Aorta (tissue), 5 donors: ENCODE measurements at regions not wholly inside any gene's neighbourhood (a gene's known extent, or its start where the extent isn't known, plus 50 kb on each side); places are given as distances from the start of the nearest gene placed in this dataset.
"Not testable (repeated sequence)": the region's sequence is repeated elsewhere in the genome, so short reads cannot be mapped to it uniquely, and the experiment has no call there.

Source experiments
- ATAC-seq: fragments of 200-7000 bp; cut with Tn5 transposase; one replicate; pipeline ENCODE4 v1.9.1; 2022; ENCODE audit warnings: moderate library complexity; ENCODE audit not compliant: low FRiP score
- DNase-seq, 2 donors: peaks; one replicate each; pipeline ENCODE4 v3.0.0-alpha.2; 2020
- H3K27ac ChIP-seq, 2 donors: one replicate each; pipeline ENCODE4 v1.5.1; 2013; ENCODE audit warnings: low read length in 2 of 2, mild to moderate bottlenecking in 2 of 2, moderate library complexity in 2 of 2, control low read depth in 1 of 2, inconsistent platforms in 1 of 2, low read depth in 1 of 2
- H3K27me3 ChIP-seq, 2 donors: one replicate each; pipeline ENCODE4 v1.6.1; 2013; ENCODE audit warnings: control low read depth in 1 of 2, low read length in 1 of 2, mild to moderate bottlenecking in 1 of 2, moderate library complexity in 1 of 2; ENCODE audit not compliant: insufficient read depth in 2 of 2, control insufficient read depth in 1 of 2
- H3K36me3 ChIP-seq, 2 donors: one replicate each; pipeline ENCODE4 v1.6.1; 2013; ENCODE audit warnings: control low read depth in 1 of 2, low read length in 1 of 2, mild to moderate bottlenecking in 1 of 2; ENCODE audit not compliant: insufficient read depth in 2 of 2, control insufficient read depth in 1 of 2
- H3K4me1 ChIP-seq, 2 donors: one replicate each; pipeline ENCODE4 v1.6.1; 2013; ENCODE audit warnings: low read length in 2 of 2, control low read depth in 1 of 2, mild to moderate bottlenecking in 1 of 2, moderate library complexity in 1 of 2; ENCODE audit not compliant: insufficient read depth in 2 of 2, control insufficient read depth in 1 of 2
- H3K4me3 ChIP-seq, 2 donors: one replicate each; pipeline ENCODE4 v1.5.1; 2013; ENCODE audit warnings: low read length in 2 of 2, control low read depth in 1 of 2, mild to moderate bottlenecking in 1 of 2
- H3K9me3 ChIP-seq: one replicate; pipeline ENCODE4 v1.6.1; 2013; ENCODE audit warnings: mild to moderate bottlenecking, low read length; ENCODE audit not compliant: control insufficient read depth
- WGBS, 2 donors: extraction: QIAGEN DNeasy Blood & Tissue Kit; methylation state at CpG; one replicate each; pipeline ENCODE4 v1.1.7; 2013; 5-methylcytosine and 5-hydroxymethylcytosine counted together
- intact Hi-C, 2 donors: fragments of 100-400 bp; cut with DNase I; formaldehyde crosslinking; loops; one replicate each; pipeline versions ENCODE4 v1.14.2 to v1.15.0; 2022
- donor health status: healthy with polysubstance abuse.
- donor health status: Bipolar disorder and iron deficiency.
- donor health status: DM: no; HTN: no; CAD: no.
- donor health status: DM: no; HTN: no; CAD: no.
- donor health status: DM: yes; HTN: yes; CAD: no.

GRCh38 chr4:189586908-189587632, 353.6 kb upstream of the FRG1 start:
- intact Hi-C loops, H3K27me3 ChIP-seq, DNase-seq, H3K9me3 ChIP-seq, H3K4me3 ChIP-seq, H3K4me1 ChIP-seq, ATAC-seq, H3K27ac ChIP-seq, H3K36me3 ChIP-seq: not testable (repeated sequence)
- WGBS, 2 donors, result 69 to 76% methylated on average over 18 of the region's 18 CpGs

- H3K36me3 ChIP-seq, DNase-seq, H3K4me1 ChIP-seq, H3K9me3 ChIP-seq, intact Hi-C loops, H3K27me3 ChIP-seq, ATAC-seq, H3K27ac ChIP-seq, H3K4me3 ChIP-seq: not testable (repeated sequence)
- WGBS, 2 donors, result 92 to 93% methylated on average over 12 of the region's 12 CpGs
Measured at GRCh38 chr4:189589201-189589600, 351.5 kb upstream of the FRG1 start.

- intact Hi-C loops, result no loop called here
- DNase-seq, result no peak
- no peak overlapping the region for H3K4me3 ChIP-seq
- no peak for ATAC-seq
- H3K27ac ChIP-seq, result no peak overlapping the region
- no peaks in the 10 kb centered on the region for H3K4me1 ChIP-seq
- H3K36me3 ChIP-seq, result no peaks in the 10 kb centered on the region
- WGBS, 2 donors, result 66 to 69% methylated on average over 5 of the region's 5 CpGs
- H3K27me3 ChIP-seq, result no peaks in the 10 kb centered on the region
- H3K9me3 ChIP-seq, result no peaks in the 10 kb centered on the region
Measured at GRCh38 chr4:189592890-189593289, 347.8 kb upstream of the FRG1 start.

GRCh38 chr4:189597341-189597740, 343.3 kb upstream of the FRG1 start:
- H3K4me3 ChIP-seq, result no peak overlapping the region
- no peak for ATAC-seq
- no peak overlapping the region for H3K27ac ChIP-seq
- DNase-seq, result no peak
- no peaks in the 10 kb centered on the region for H3K4me1 ChIP-seq
- H3K36me3 ChIP-seq, result no peaks in the 10 kb centered on the region
- intact Hi-C loops, result no loop called here
- WGBS, 2 donors, result 80 to 83% methylated on average over 8 of the region's 8 CpGs
- H3K27me3 ChIP-seq, result no peaks in the 10 kb centered on the region
- H3K9me3 ChIP-seq, result peaks cover 1% of the 10 kb centered on the region

GRCh38 chr4:189600264-189600663, 340.4 kb upstream of the FRG1 start:
- H3K4me3 ChIP-seq, result no peak overlapping the region
- ATAC-seq (no peak), DNase-seq (no peak)
- no peaks in the 10 kb centered on the region for H3K36me3 ChIP-seq
- 88 to 93% methylated on average over 6 of the region's 6 CpGs for WGBS, 2 donors
- intact Hi-C loops, result no loop called here
- H3K27me3 ChIP-seq, result no peaks in the 10 kb centered on the region
- H3K4me1 ChIP-seq, result no peaks in the 10 kb centered on the region
- no peak overlapping the region for H3K27ac ChIP-seq
- peaks cover 1% of the 10 kb centered on the region for H3K9me3 ChIP-seq

GRCh38 chr4:189600718-189601435, 339.8 kb upstream of the FRG1 start:
- WGBS, 2 donors, result 35 to 45% methylated on average over 13 of the region's 13 CpGs
- H3K4me3 ChIP-seq, result no peak overlapping the region
- ATAC-seq (no peak), DNase-seq (no peak)
- intact Hi-C loops, result no loop called here
- no peak overlapping the region for H3K27ac ChIP-seq
- H3K9me3 ChIP-seq, result peaks cover 1% of the 10 kb centered on the region
- no peaks in the 10 kb centered on the region for H3K36me3 ChIP-seq
- no peaks in the 10 kb centered on the region for H3K27me3 ChIP-seq
- H3K4me1 ChIP-seq, result no peaks in the 10 kb centered on the region

GRCh38 chr4:189602827-189603226, 337.8 kb upstream of the FRG1 start:
- H3K27ac ChIP-seq, H3K9me3 ChIP-seq, H3K4me3 ChIP-seq, H3K4me1 ChIP-seq, DNase-seq, intact Hi-C loops, H3K36me3 ChIP-seq, H3K27me3 ChIP-seq, ATAC-seq: not testable (repeated sequence)
- 88 to 91% methylated on average over 3 of the region's 3 CpGs for WGBS, 2 donors

- intact Hi-C loops, H3K27ac ChIP-seq, H3K4me1 ChIP-seq, H3K9me3 ChIP-seq, H3K4me3 ChIP-seq, ATAC-seq, H3K27me3 ChIP-seq, DNase-seq, H3K36me3 ChIP-seq: not testable (repeated sequence)
- WGBS, 2 donors, result 53 to 76% methylated on average over 4 of the region's 4 CpGs
Measured at GRCh38 chr4:189610571-189610970, 330.1 kb upstream of the FRG1 start.

GRCh38 chr4:189613207-189613606, 327.5 kb upstream of the FRG1 start:
- WGBS, 2 donors, result 86 to 90% methylated on average over 4 of the region's 4 CpGs
- Histone ChIP-seq H3K4me1 (no peaks in the 10 kb centered on the region), H3K27ac (no peak overlapping the region), H3K9me3 (peaks cover 3% of the 10 kb centered on the region), H3K36me3 (no peaks in the 10 kb centered on the region), H3K4me3 (no peak overlapping the region), H3K27me3 (no peaks in the 10 kb centered on the region)
- DNase-seq (no peak), ATAC-seq (no peak)
- intact Hi-C loops, result no loop called here
